MM.1S (cell line): ENCODE measurements at regions not wholly inside any gene's neighbourhood (a gene's known extent, or its start where the extent isn't known, plus 50 kb on each side); places are given as distances from the start of the nearest gene placed in this dataset.

ENCODE experiments used
- DNase-seq: peaks from one replicate; pipeline ENCODE4 v3.0.0-alpha.2; 2015
- H2AFZ ChIP-seq: fragments of 300-600 bp; sonication (generic); 2 replicates; pipeline ENCODE4 v1.6.0; 2016; ENCODE audit warnings: antibody characterized with exemption, low read length
- H3F3A ChIP-seq: fragments of 300-600 bp; sonication (generic); 2 replicates; pipeline ENCODE4 v1.6.1; 2016; ENCODE audit warnings: mild to moderate bottlenecking, antibody characterized with exemption, low read length, moderate library complexity, mixed read lengths; ENCODE audit not compliant: insufficient read depth
- H3K27ac ChIP-seq: fragments of 300-600 bp; sonication (generic); 2 replicates; pipeline ENCODE4 v1.5.1; 2016; ENCODE audit warnings: mild to moderate bottlenecking, low read length
- H3K27me3 ChIP-seq: fragments of 300-600 bp; sonication (generic); replicated peaks from 2 replicates; pipeline ENCODE4 v1.6.0; 2016; ENCODE audit warnings: low read length; ENCODE audit not compliant: insufficient read depth
- H3K36me3 ChIP-seq: fragments of 300-600 bp; sonication (generic); replicated peaks from 2 replicates; pipeline ENCODE4 v1.6.1; 2016; ENCODE audit warnings: mild to moderate bottlenecking, low read length, mixed read lengths; ENCODE audit not compliant: insufficient read depth
- H3K4me1 ChIP-seq: fragments of 300-600 bp; sonication (generic); 2 replicates; pipeline ENCODE4 v1.6.1; 2016; ENCODE audit warnings: low read length, mixed read lengths
- H3K4me2 ChIP-seq: fragments of 300-600 bp; sonication (generic); 2 replicates; pipeline ENCODE4 v1.6.0; 2016; ENCODE audit warnings: low read depth, low read length
- H3K4me3 ChIP-seq: fragments of 300-600 bp; sonication (generic); 2 replicates; pipeline ENCODE4 v1.5.1; 2016; ENCODE audit warnings: low read length, mixed read lengths
- H3K79me2 ChIP-seq: fragments of 300-600 bp; sonication (generic); 2 replicates; pipeline ENCODE4 v1.6.1; 2016; ENCODE audit warnings: mixed run types, low read length, mixed read lengths
- H3K9ac ChIP-seq: fragments of 300-600 bp; sonication (generic); 2 replicates; pipeline ENCODE4 v1.6.1; 2016; ENCODE audit warnings: low read length, mixed read lengths
- H3K9me2 ChIP-seq: fragments of 300-600 bp; sonication (generic); replicated peaks from 2 replicates; pipeline ENCODE4 v1.6.1; 2016; ENCODE audit warnings: mild to moderate bottlenecking, low read length, mixed read lengths; ENCODE audit not compliant: insufficient read depth
- H3K9me3 ChIP-seq: fragments of 300-600 bp; sonication (generic); replicated peaks from 2 replicates; pipeline ENCODE4 v1.6.1; 2016; ENCODE audit warnings: mild to moderate bottlenecking, low read length, mixed read lengths; ENCODE audit not compliant: insufficient read depth
- H4K20me1 ChIP-seq: fragments of 300-600 bp; sonication (generic); 2 replicates; pipeline ENCODE4 v1.6.1; 2016; ENCODE audit warnings: mild to moderate bottlenecking, low read length, moderate library complexity, mixed read lengths; ENCODE audit not compliant: insufficient read depth
- CTCF ChIP-seq: fragments of 300-600 bp; sonication (generic); IDR thresholded peaks from 2 replicates; pipeline ENCODE4 v1.5.1; 2016; ENCODE audit warnings: antibody characterized with exemption, low read length, mixed read lengths
- EZH2 ChIP-seq: fragments of 300-600 bp; sonication (generic); optimal IDR thresholded peaks from 2 replicates; pipeline ENCODE3; 2017; ENCODE audit warnings: low read depth, mild to moderate bottlenecking, antibody characterized with exemption, low read length, mixed read lengths
- EZH2phosphoT487 ChIP-seq: fragments of 300-600 bp; sonication (generic); IDR thresholded peaks from 2 replicates; pipeline ENCODE4 v1.6.1; 2018; ENCODE audit warnings: antibody characterized with exemption, low read length

- no peaks in the 10 kb centered on the region for H3K79me2 ChIP-seq
- no peaks in the 10 kb centered on the region for H4K20me1 ChIP-seq
- TF ChIP-seq EZH2phosphoT487 (no peak), CTCF (no peak), EZH2 (no peak)
- H3K36me3 ChIP-seq = no peaks in the 10 kb centered on the region
- H3F3A ChIP-seq = no peaks in the 10 kb centered on the region; the same call in 1 of the 2 replicates
- no peak overlapping the region for H3K4me3 ChIP-seq
- H3K27ac ChIP-seq = no peak overlapping the region
- H3K9me3 ChIP-seq = no peaks in the 10 kb centered on the region
- H2AFZ ChIP-seq = no peak overlapping the region
- no peak overlapping the region for H3K9ac ChIP-seq
- H3K9me2 ChIP-seq = no peaks in the 10 kb centered on the region
- no peaks in the 10 kb centered on the region for H3K27me3 ChIP-seq
- H3K4me1 ChIP-seq = peaks cover 3% of the 10 kb centered on the region; the same call in 1 of the 2 replicates
- no peak overlapping the region for H3K4me2 ChIP-seq
- DNase-seq = no peak
Observed at GRCh38 chr16:80059836-80060235, 459.3 kb upstream of the MAF start.

GRCh38 chr16:80058214-80058613 lies 457.7 kb upstream of the MAF start:
- Histone ChIP-seq H2AFZ (no peak overlapping the region), H3K27me3 (no peaks in the 10 kb centered on the region)
- TF ChIP-seq EZH2 (no peak), CTCF (no peak), EZH2phosphoT487 (no peak)

GRCh38 chr16:80056324-80056723 lies 455.8 kb upstream of the MAF start:
- TF ChIP-seq EZH2phosphoT487 (no peak), CTCF (no peak), EZH2 (no peak)
- H3K27me3 ChIP-seq = no peaks in the 10 kb centered on the region
- no peak overlapping the region for H3K4me2 ChIP-seq
- H3K36me3 ChIP-seq = no peaks in the 10 kb centered on the region
- no peaks in the 10 kb centered on the region for H3F3A ChIP-seq
- no peaks in the 10 kb centered on the region for H4K20me1 ChIP-seq
- H3K9ac ChIP-seq = no peak overlapping the region
- no peak overlapping the region for H3K4me3 ChIP-seq
- H3K9me2 ChIP-seq = no peaks in the 10 kb centered on the region
- no peak overlapping the region for H3K27ac ChIP-seq
- H3K79me2 ChIP-seq = no peaks in the 10 kb centered on the region
- no peaks in the 10 kb centered on the region for H3K4me1 ChIP-seq
- no peak overlapping the region for H2AFZ ChIP-seq
- DNase-seq = no peak
- H3K9me3 ChIP-seq = no peaks in the 10 kb centered on the region

More at GRCh38 chr16:80058214-80058613, 457.7 kb upstream of the MAF start:
- no peaks in the 10 kb centered on the region for H3K4me1 ChIP-seq
- no peak overlapping the region for H3K9ac ChIP-seq
- H3K9me2 ChIP-seq = no peaks in the 10 kb centered on the region
- no peaks in the 10 kb centered on the region for H3F3A ChIP-seq
- no peaks in the 10 kb centered on the region for H4K20me1 ChIP-seq
- no peaks in the 10 kb centered on the region for H3K36me3 ChIP-seq
- H3K9me3 ChIP-seq = no peaks in the 10 kb centered on the region
- H3K4me2 ChIP-seq = no peak overlapping the region
- H3K4me3 ChIP-seq = no peak overlapping the region
- DNase-seq = no peak
- no peaks in the 10 kb centered on the region for H3K79me2 ChIP-seq
- no peak overlapping the region for H3K27ac ChIP-seq
